GM12878 (cell line): ENCODE measurements at regions not wholly inside any gene's neighbourhood (a gene's known extent, or its start where the extent isn't known, plus 50 kb on each side); places are given as distances from the start of the nearest gene placed in this dataset.

Experiments
- ATAC-seq: fragments of 200-7000 bp; cut with Tn5 transposase; 3 replicates; pipeline ENCODE4 v1.9.1; 2020; ENCODE audit warnings: mild to moderate bottlenecking, moderate library complexity
- BruUV-seq: library from RNA; stranded (reverse); fragments of 400-500 nt; replicated peaks from 2 replicates; lab custom pipeline; 2021; lab: Mats Ljungman, UMichigan
- CTCF ChIA-PET: fragments of 300-600 bp; sonication (Branson Sonifier 250); formaldehyde crosslinking; extraction: SDS; loops from one replicate; lab custom pipeline; 2021; ENCODE audit warnings: inconsistent platforms; lab: Yijun Ruan, JAX
- POLR2A ChIA-PET: fragments of 350-600 bp; formaldehyde crosslinking; extraction: SDS; loops from one replicate; lab custom pipeline; 2021; ENCODE audit warnings: inconsistent platforms; lab: Charles Lee
- RAD21 ChIA-PET: fragments of 300-600 bp; sonication (Branson Sonifier 250); formaldehyde crosslinking; loops from one replicate; lab custom pipeline; 2023; ENCODE audit warnings: antibody characterized with exemption; ENCODE audit not compliant: unreplicated experiment; lab: Charles Lee
- SMC1A ChIA-PET: fragments of 300-600 bp; sonication (Branson Sonifier 250); formaldehyde crosslinking; loops from one replicate; lab custom pipeline; 2023; ENCODE audit not compliant: unreplicated experiment, uncharacterized antibody; lab: Charles Lee
- DNase-seq: peaks from one replicate; pipeline ENCODE4 v3.0.0-alpha.2; 2011; ENCODE audit warnings: low read depth, low spot score
- FAIRE-seq: peaks from 3 replicates; lab custom pipeline; 2011; peaks lifted over from hg19 to GRCh38; lab: Jason Lieb, UNC
- H2AFZ ChIP-seq: 2 replicates; pipeline ENCODE4 v1.6.0; 2011; ENCODE audit warnings: low read depth, low read length, control low read depth; ENCODE audit not compliant: control insufficient read depth
- H3K27ac ChIP-seq: 2 replicates; pipeline ENCODE4 v1.5.1; 2011; ENCODE audit warnings: control low read depth; ENCODE audit not compliant: control insufficient read depth, insufficient read depth
- H3K27me3 ChIP-seq, 2 experiments: replicated peaks in 1 of 2; 2 replicates each; pipeline versions ENCODE4 v1.6.0 to v1.6.1; 2011; ENCODE audit warnings: low read length in 1 of 2; ENCODE audit not compliant: control insufficient read depth in 2 of 2, insufficient read depth in 2 of 2
- H3K36me3 ChIP-seq, 2 experiments: 2 replicates each; pipeline ENCODE4 v1.5.1; 2011; ENCODE audit warnings: low read length in 1 of 2; ENCODE audit not compliant: control insufficient read depth in 2 of 2, insufficient read depth in 2 of 2
- H3K4me1 ChIP-seq: 2 replicates; pipeline ENCODE4 v1.6.1; 2011; ENCODE audit warnings: mild to moderate bottlenecking, low read length, moderate library complexity, mixed read lengths; ENCODE audit not compliant: control insufficient read depth, insufficient read depth
- H3K4me2 ChIP-seq: 2 replicates; pipeline ENCODE4 v1.6.0; 2011; ENCODE audit warnings: control low read depth; ENCODE audit not compliant: control insufficient read depth, insufficient read depth
- H3K4me3 ChIP-seq: fragments of 200-600 bp; sonication (generic); 2 replicates; pipeline ENCODE4 v1.5.1; 2016
- H3K79me2 ChIP-seq: 2 replicates; pipeline ENCODE4 v1.6.0; 2011; ENCODE audit warnings: low read length; ENCODE audit not compliant: control insufficient read depth, insufficient read depth
- H3K9ac ChIP-seq: 2 replicates; pipeline ENCODE4 v1.8.0; 2011; ENCODE audit warnings: low read length, control low read depth, mixed read lengths; ENCODE audit not compliant: control insufficient read depth, insufficient read depth
- H3K9me3 ChIP-seq: replicated peaks from 3 replicates; pipeline ENCODE4 v1.5.1; 2011; ENCODE audit warnings: mild to moderate bottlenecking, low read length; ENCODE audit not compliant: control insufficient read depth, insufficient read depth
- H4K20me1 ChIP-seq: 2 replicates; pipeline ENCODE4 v1.6.0; 2011; ENCODE audit not compliant: control insufficient read depth, insufficient read depth
- CBX3 ChIP-seq: fragments of 200-600 bp; sonication (generic); IDR thresholded peaks from 2 replicates; pipeline ENCODE4 v1.6.1; 2016; ENCODE audit warnings: low read depth, borderline replicate concordance
- CHD2 ChIP-seq: IDR thresholded peaks from 2 replicates; pipeline ENCODE4 v1.6.1; 2011; ENCODE audit warnings: low read depth, low read length, improper control_type of control experiment, borderline replicate concordance
- GABPA ChIP-seq: IDR thresholded peaks from 2 replicates; pipeline ENCODE4 v1.6.1; 2014; ENCODE audit warnings: antibody characterized with exemption, low read depth, mild to moderate bottlenecking, inconsistent platforms
- HDAC2 ChIP-seq: fragments of 200-600 bp; sonication (generic); IDR thresholded peaks from 2 replicates; pipeline ENCODE4 v1.6.1; 2017
- HDAC6 ChIP-seq: fragments of 200-600 bp; sonication (generic); IDR thresholded peaks from one replicate; pipeline ENCODE4 v1.8.0; 2017; ENCODE audit warnings: antibody characterized with exemption; ENCODE audit not compliant: unreplicated experiment
- PKNOX1 ChIP-seq: fragments of 450-650 bp; IDR thresholded peaks from 2 replicates; pipeline ENCODE4 v1.6.1; 2016; ENCODE audit warnings: mild to moderate bottlenecking
- POLR2AphosphoS2 ChIP-seq: IDR thresholded peaks from 2 replicates; pipeline ENCODE4 v1.6.1; 2011; ENCODE audit warnings: low read depth, mild to moderate bottlenecking, low read length, improper control_type of control experiment, moderate library complexity
- TBL1XR1 ChIP-seq: IDR thresholded peaks from 2 replicates; pipeline ENCODE4 v1.6.1; 2012; ENCODE audit warnings: low read depth, low read length, improper control_type of control experiment
- TCF7 ChIP-seq: IDR thresholded peaks from 2 replicates; pipeline ENCODE4 v1.6.1; 2014; ENCODE audit warnings: antibody characterized with exemption, borderline replicate concordance
- ZSCAN29 ChIP-seq: fragments of 450-650 bp; IDR thresholded peaks from 2 replicates; pipeline ENCODE4 v1.6.1; 2017; ENCODE audit warnings: mild to moderate bottlenecking, moderate library complexity
- WGBS: methylation state at CpG from one replicate; pipeline ENCODE4 v1.1.6; 2016; ENCODE audit warnings: low lambda C conversion rate; ENCODE audit not compliant: insufficient replicate concordance, insufficient coverage; ENCODE audit errors: missing lambda C conversion rate; 5-methylcytosine and 5-hydroxymethylcytosine counted together
- in situ Hi-C: fragments of 300-500 bp; cut with MboI; formaldehyde crosslinking; loops from 9 replicates; pipeline ENCODE4 v1.14.3; 2018; ENCODE audit warnings: mixed read lengths
- intact Hi-C: fragments of 100-400 bp; cut with micrococcal nuclease; formaldehyde crosslinking; loops from one replicate; pipeline ENCODE4 v1.14.2; 2022; ENCODE audit not compliant: unreplicated experiment
- TF ChIP-seq, protein P1 (sequence below): fragments of 450-650 bp; IDR thresholded peaks from 2 replicates; pipeline ENCODE4 v1.6.1; 2017; ENCODE audit warnings: mild to moderate bottlenecking, moderate library complexity

GRCh38 chr3:126267169-126267975 lies 87.0 kb upstream of the ALDH1L1 start:
- no peak for FAIRE-seq
- no peak for DNase-seq
- H3K27ac ChIP-seq: no peak overlapping the region
- H3K4me2 ChIP-seq: no peak overlapping the region
- H2AFZ ChIP-seq: no peak overlapping the region
- no peak for ATAC-seq
- intact Hi-C loops (no loop called here), in situ Hi-C loops (no loop called here)
- no peaks in the 10 kb centered on the region for H3K36me3 ChIP-seq
- no peak overlapping the region for H3K4me3 ChIP-seq
- no peaks in the 10 kb centered on the region for H3K9me3 ChIP-seq
- RAD21 ChIA-PET: no interaction called here
- CTCF ChIA-PET: no interaction called here
- H3K9ac ChIP-seq: no peak overlapping the region
- no peak for TF ChIP-seq ZSCAN29
- TF ChIP-seq HDAC6: peak; percentile 72
- BruUV-seq: no TSS peak
- no peaks in the 10 kb centered on the region for H4K20me1 ChIP-seq
- SMC1A ChIA-PET: no interaction called here
- H3K79me2 ChIP-seq: no peaks in the 10 kb centered on the region
- no peaks in the 10 kb centered on the region for H3K4me1 ChIP-seq
- POLR2A ChIA-PET: no interaction called here
- peaks cover 0 to 1% of the 10 kb centered on the region in 2 experiments; a peak in 2 of 4 replicates for H3K27me3 ChIP-seq
- 63% methylated on average over 62 of the region's 62 CpGs for WGBS

DNA sequence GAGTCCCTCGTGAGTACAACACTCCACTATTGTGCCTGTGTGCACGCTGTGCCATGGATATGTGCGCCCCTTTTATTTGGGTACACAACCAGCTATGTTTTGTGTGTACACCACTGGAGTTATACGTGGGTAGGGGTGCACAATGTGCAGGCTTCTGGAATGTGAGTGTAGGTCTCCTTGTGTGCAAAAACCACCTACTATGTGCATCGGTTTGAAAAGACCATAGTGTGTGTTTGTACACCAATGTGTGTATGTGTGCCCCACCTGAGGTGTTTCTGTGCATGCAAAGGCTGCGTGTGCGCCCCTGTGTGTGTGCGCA lies 86.4 kb upstream of the ALDH1L1 start:
- 49% methylated on average over 8 of the region's 8 CpGs for WGBS
- Histone ChIP-seq H3K27me3 (peaks cover 0 to 1% of the 10 kb centered on the region in 2 experiments; a peak in 2 of 4 replicates), H4K20me1 (no peaks in the 10 kb centered on the region), H3K27ac (no peak overlapping the region), H2AFZ (no peak overlapping the region), H3K9ac (no peak overlapping the region), H3K4me3 (no peak overlapping the region), H3K36me3 (no peaks in the 10 kb centered on the region), H3K9me3 (no peaks in the 10 kb centered on the region), H3K4me1 (no peaks in the 10 kb centered on the region), H3K4me2 (no peak overlapping the region), H3K79me2 (no peaks in the 10 kb centered on the region)
- no peak for TF ChIP-seq CHD2
- no peak for TF ChIP-seq PKNOX1
- TF ChIP-seq, protein P1, sequence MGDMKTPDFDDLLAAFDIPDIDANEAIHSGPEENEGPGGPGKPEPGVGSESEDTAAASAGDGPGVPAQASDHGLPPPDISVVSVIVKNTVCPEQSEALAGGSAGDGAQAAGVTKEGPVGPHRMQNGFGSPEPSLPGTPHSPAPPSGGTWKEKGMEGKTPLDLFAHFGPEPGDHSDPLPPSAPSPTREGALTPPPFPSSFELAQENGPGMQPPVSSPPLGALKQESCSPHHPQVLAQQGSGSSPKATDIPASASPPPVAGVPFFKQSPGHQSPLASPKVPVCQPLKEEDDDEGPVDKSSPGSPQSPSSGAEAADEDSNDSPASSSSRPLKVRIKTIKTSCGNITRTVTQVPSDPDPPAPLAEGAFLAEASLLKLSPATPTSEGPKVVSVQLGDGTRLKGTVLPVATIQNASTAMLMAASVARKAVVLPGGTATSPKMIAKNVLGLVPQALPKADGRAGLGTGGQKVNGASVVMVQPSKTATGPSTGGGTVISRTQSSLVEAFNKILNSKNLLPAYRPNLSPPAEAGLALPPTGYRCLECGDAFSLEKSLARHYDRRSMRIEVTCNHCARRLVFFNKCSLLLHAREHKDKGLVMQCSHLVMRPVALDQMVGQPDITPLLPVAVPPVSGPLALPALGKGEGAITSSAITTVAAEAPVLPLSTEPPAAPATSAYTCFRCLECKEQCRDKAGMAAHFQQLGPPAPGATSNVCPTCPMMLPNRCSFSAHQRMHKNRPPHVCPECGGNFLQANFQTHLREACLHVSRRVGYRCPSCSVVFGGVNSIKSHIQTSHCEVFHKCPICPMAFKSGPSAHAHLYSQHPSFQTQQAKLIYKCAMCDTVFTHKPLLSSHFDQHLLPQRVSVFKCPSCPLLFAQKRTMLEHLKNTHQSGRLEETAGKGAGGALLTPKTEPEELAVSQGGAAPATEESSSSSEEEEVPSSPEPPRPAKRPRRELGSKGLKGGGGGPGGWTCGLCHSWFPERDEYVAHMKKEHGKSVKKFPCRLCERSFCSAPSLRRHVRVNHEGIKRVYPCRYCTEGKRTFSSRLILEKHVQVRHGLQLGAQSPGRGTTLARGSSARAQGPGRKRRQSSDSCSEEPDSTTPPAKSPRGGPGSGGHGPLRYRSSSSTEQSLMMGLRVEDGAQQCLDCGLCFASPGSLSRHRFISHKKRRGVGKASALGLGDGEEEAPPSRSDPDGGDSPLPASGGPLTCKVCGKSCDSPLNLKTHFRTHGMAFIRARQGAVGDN: no peak
- no peak for TF ChIP-seq TBL1XR1
- no peak for TF ChIP-seq TCF7
- TF ChIP-seq CBX3: no peak
- TF ChIP-seq POLR2AphosphoS2: no peak
- TF ChIP-seq GABPA: no peak
- TF ChIP-seq HDAC2: no peak
- BruUV-seq: no TSS peak
- ChIA-PET RAD21 (no interaction called here), CTCF (no interaction called here), POLR2A (no interaction called here), SMC1A (no interaction called here)
- no peak for ATAC-seq
- intact Hi-C loops (no loop called here), in situ Hi-C loops (no loop called here)
- DNase-seq: no peak
- no peak for FAIRE-seq
